ENCODE measurements at regions not wholly inside any gene's neighbourhood (a gene's known extent, or its start where the extent isn't known, plus 50 kb on each side); places are given as distances from the start of the nearest gene placed in this dataset.

DNA sequence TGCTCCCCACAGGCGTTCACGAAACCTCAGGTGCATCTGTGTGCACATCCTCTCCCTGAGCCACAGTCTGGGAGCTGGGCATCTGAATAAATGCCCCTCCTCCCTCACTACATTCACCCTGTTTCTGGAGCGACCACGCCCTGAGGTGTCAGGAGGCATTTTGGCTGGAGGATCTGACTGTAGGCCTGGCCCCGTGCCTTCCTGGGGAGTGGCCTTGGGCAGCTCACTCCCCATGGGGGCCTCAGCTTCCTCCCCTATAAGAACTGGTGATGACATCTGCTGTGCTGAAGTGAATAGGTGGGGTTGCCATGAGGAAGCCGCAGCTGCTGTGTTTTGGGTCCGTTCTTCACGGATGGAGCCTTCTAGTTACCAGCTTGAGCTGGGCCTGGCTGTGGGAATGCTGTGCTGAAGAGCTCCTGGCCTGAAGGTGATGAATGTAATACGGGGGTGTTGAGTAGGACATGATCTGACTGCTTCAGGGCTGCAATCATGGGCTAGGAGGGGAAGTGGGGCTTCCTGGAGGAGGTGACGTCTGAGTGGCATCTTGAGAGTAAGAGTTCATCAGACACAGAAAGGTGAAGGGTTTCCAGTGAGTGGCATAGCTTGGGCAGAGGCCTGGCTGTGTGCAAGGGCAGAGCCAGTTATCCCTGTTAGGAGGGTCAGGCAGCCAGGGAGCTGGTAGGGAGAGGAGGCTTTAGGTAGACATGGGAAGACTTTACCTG lies 58.2 kb downstream of the GLI2 start:
- no peak overlapping the region for H3K27ac ChIP-seq
- TF ChIP-seq ZFX (IDR thresholded peaks at IDR 0.05) = no peak
- TF ChIP-seq, protein P1, sequence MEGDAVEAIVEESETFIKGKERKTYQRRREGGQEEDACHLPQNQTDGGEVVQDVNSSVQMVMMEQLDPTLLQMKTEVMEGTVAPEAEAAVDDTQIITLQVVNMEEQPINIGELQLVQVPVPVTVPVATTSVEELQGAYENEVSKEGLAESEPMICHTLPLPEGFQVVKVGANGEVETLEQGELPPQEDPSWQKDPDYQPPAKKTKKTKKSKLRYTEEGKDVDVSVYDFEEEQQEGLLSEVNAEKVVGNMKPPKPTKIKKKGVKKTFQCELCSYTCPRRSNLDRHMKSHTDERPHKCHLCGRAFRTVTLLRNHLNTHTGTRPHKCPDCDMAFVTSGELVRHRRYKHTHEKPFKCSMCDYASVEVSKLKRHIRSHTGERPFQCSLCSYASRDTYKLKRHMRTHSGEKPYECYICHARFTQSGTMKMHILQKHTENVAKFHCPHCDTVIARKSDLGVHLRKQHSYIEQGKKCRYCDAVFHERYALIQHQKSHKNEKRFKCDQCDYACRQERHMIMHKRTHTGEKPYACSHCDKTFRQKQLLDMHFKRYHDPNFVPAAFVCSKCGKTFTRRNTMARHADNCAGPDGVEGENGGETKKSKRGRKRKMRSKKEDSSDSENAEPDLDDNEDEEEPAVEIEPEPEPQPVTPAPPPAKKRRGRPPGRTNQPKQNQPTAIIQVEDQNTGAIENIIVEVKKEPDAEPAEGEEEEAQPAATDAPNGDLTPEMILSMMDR (conservative IDR thresholded peaks at IDR 0.05) = no peak

DNA sequence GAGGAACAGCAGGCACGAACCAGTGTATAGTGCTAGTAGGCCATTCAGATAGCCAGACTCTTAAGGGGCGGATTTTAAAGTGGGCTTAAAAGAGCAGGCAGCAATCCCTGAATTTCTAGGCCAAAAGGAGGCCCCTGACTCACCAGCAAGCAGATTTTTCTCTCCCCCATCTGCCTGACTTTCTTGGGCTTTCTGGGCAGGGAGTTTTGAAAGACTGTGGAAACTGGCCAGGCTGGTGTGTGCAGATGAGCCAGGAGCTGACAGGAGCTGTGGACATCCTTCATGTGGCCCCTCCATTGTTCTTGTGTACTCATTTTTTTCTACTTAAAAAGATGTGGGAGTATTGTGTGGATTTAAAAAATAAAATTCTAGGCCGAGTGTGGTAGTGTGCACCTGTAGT lies 59.0 kb downstream of the GLI2 start:
- H3K27ac ChIP-seq = no peak overlapping the region
- TF ChIP-seq, protein P1 (conservative IDR thresholded peaks at IDR 0.05) = no peak
- no peak for TF ChIP-seq ZFX (IDR thresholded peaks at IDR 0.05)

DNA sequence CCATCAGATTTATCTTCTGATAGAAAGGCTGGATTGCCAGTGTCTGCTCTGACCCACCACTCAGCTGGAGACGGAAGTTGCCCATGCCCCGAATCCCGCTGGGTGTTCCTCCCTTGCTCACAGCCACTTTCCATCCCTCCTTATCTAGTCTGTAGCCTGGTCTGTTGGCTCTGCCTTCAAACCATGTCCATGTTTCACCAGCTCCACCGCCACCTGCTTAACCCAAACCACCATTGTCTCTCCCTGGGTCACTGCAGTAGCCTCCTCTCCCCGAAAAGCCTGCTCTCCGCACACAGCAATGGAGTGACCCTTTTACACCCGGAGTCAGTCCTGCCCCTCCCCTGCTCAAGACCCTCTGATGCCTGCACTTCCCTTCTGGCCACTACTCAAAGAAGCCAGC lies 60.4 kb downstream of the GLI2 start:
- no peak overlapping the region for H3K27ac ChIP-seq
- TF ChIP-seq ZFX (IDR thresholded peaks at IDR 0.05) = no peak
- TF ChIP-seq, protein P1 (conservative IDR thresholded peaks at IDR 0.05) = no peak

DNA sequence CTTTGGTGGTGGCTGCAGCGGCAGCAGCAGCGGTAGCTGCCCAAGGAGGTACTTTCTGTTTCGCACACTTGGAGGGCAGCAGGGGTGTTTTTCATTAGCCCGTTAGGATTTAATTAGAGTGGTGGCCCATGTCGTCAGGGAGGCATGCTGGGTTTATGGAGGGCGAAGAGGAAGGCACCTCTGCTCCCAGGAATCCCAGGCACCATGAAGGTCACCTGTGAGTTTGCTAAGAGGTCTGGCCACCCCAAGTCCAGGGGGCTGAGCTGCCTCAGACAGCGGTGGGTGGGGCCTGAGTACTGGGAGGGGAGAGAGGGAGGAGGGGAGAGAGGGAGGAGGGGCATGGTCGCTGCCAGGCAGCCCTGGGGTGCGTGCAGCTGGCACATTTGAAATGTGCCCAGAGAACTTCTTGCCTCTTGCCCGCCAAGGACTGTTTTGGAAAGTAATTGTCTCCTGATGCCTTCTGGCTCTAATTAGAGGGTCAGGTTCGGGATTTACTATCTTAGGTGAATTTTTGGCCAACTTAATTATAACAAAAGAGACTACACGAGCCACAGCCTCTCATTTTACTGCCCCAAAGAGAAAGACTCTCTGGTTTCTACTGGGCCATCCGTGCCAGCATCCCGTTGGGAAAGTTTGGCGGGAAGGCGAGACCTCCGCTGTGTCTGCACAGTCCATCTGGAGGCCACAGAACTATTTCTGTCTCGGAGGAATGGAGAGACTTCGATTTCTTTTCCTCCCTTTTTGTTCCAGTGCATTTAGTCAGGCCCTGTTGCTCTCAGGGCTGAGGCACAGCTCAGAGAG lies 62.0 kb downstream of the GLI2 start:
- TF ChIP-seq, protein P1 (conservative IDR thresholded peaks at IDR 0.05) = no peak
- no peak for TF ChIP-seq ZFX (IDR thresholded peaks at IDR 0.05)
- no peak overlapping the region for H3K27ac ChIP-seq

GRCh38 chr2:120798567-120799247 lies 63.0 kb downstream of the GLI2 start:
- H3K27ac ChIP-seq = no peak overlapping the region
- TF ChIP-seq, protein P1 (conservative IDR thresholded peaks at IDR 0.05) = no peak
- no peak for TF ChIP-seq ZFX (IDR thresholded peaks at IDR 0.05)

- no peak for TF ChIP-seq ZFX (IDR thresholded peaks at IDR 0.05)
- TF ChIP-seq, protein P1 (conservative IDR thresholded peaks at IDR 0.05) = no peak
- no peak overlapping the region for H3K27ac ChIP-seq
Observed at GRCh38 chr2:120802158-120802557, 66.5 kb downstream of the GLI2 start.

Data from C4-2B (cell line).